ENCODE measurements at regions not wholly inside any gene's neighbourhood (a gene's known extent, or its start where the extent isn't known, plus 50 kb on each side); places are given as distances from the start of the nearest gene placed in this dataset.
"Not testable (repeated sequence)": the region's sequence is repeated elsewhere in the genome, so short reads cannot be mapped to it uniquely, and the experiment has no call there.

- Mint-ChIP-seq H3K9me3 (ENCODE audit: unreplicated experiment) (no peaks in the 10 kb centered on the region), H3K27me3 (ENCODE audit: unreplicated experiment) (no peaks in the 10 kb centered on the region), H3K4me3 (ENCODE audit: unreplicated experiment) (no peak overlapping the region), H3K27ac (ENCODE audit: unreplicated experiment) (no peak overlapping the region), H3K4me1 (ENCODE audit: unreplicated experiment) (no peaks in the 10 kb centered on the region), H3K36me3 (ENCODE audit: low read depth, unreplicated experiment) (no peaks in the 10 kb centered on the region)
- TF ChIP-seq CTCF (IDR thresholded peaks at IDR 0.05; ENCODE audit: unreplicated experiment): no peak
- peak; percentile 4 for DNase-seq (ENCODE audit: low spot score)
These were observed 204.4 kb downstream of the OTOL1 start for GRCh38 chr3:161700998-161701397.

GRCh38 chr3:161707253-161707652 is 210.6 kb downstream of the OTOL1 start:
- not testable (repeated sequence) for H3K27me3 Mint-ChIP-seq (ENCODE audit: unreplicated experiment); H3K36me3 Mint-ChIP-seq (ENCODE audit: low read depth, unreplicated experiment); H3K4me3 Mint-ChIP-seq (ENCODE audit: unreplicated experiment); DNase-seq (ENCODE audit: low spot score); H3K9me3 Mint-ChIP-seq (ENCODE audit: unreplicated experiment); H3K27ac Mint-ChIP-seq (ENCODE audit: unreplicated experiment); H3K4me1 Mint-ChIP-seq (ENCODE audit: unreplicated experiment)

GRCh38 chr3:161713731-161714130 is 217.1 kb downstream of the OTOL1 start:
- H3K36me3 Mint-ChIP-seq (ENCODE audit: low read depth, unreplicated experiment): no peaks in the 10 kb centered on the region
- no peak overlapping the region for H3K4me3 Mint-ChIP-seq (ENCODE audit: unreplicated experiment)
- no peak for TF ChIP-seq CTCF (IDR thresholded peaks at IDR 0.05; ENCODE audit: unreplicated experiment)
- H3K9me3 Mint-ChIP-seq (ENCODE audit: unreplicated experiment): no peaks in the 10 kb centered on the region
- no peak overlapping the region for H3K27ac Mint-ChIP-seq (ENCODE audit: unreplicated experiment)
- DNase-seq (ENCODE audit: low spot score): no peak
- no peaks in the 10 kb centered on the region for H3K4me1 Mint-ChIP-seq (ENCODE audit: unreplicated experiment)
- peaks cover 3% of the 10 kb centered on the region for H3K27me3 Mint-ChIP-seq (ENCODE audit: unreplicated experiment)

- TF ChIP-seq CTCF (IDR thresholded peaks at IDR 0.05; ENCODE audit: unreplicated experiment): no peak
These were observed 235.4 kb downstream of the OTOL1 start for GRCh38 chr3:161731968-161732367.

GRCh38 chr3:161737171-161737570 is 240.6 kb downstream of the OTOL1 start:
- Mint-ChIP-seq H3K27me3 (ENCODE audit: unreplicated experiment) (no peaks in the 10 kb centered on the region), H3K36me3 (ENCODE audit: low read depth, unreplicated experiment) (no peaks in the 10 kb centered on the region), H3K4me3 (ENCODE audit: unreplicated experiment) (no peak overlapping the region), H3K4me1 (ENCODE audit: unreplicated experiment) (no peaks in the 10 kb centered on the region), H3K27ac (ENCODE audit: unreplicated experiment) (no peak overlapping the region), H3K9me3 (ENCODE audit: unreplicated experiment) (no peaks in the 10 kb centered on the region)
- no peak for TF ChIP-seq CTCF (IDR thresholded peaks at IDR 0.05; ENCODE audit: unreplicated experiment)
- DNase-seq (ENCODE audit: low spot score): no peak

More at GRCh38 chr3:161731968-161732367, 235.4 kb downstream of the OTOL1 start:
- Mint-ChIP-seq H3K27me3 (ENCODE audit: unreplicated experiment) (no peaks in the 10 kb centered on the region), H3K27ac (ENCODE audit: unreplicated experiment) (no peak overlapping the region), H3K9me3 (ENCODE audit: unreplicated experiment) (no peaks in the 10 kb centered on the region), H3K36me3 (ENCODE audit: low read depth, unreplicated experiment) (no peaks in the 10 kb centered on the region), H3K4me3 (ENCODE audit: unreplicated experiment) (no peak overlapping the region), H3K4me1 (ENCODE audit: unreplicated experiment) (no peaks in the 10 kb centered on the region)
- DNase-seq (ENCODE audit: low spot score): no peak

GRCh38 chr3:161740421-161740820 is 243.8 kb downstream of the OTOL1 start:
- no peaks in the 10 kb centered on the region for H3K36me3 Mint-ChIP-seq (ENCODE audit: low read depth, unreplicated experiment)
- no peak for DNase-seq (ENCODE audit: low spot score)
- H3K27me3 Mint-ChIP-seq (ENCODE audit: unreplicated experiment): no peaks in the 10 kb centered on the region
- H3K27ac Mint-ChIP-seq (ENCODE audit: unreplicated experiment): no peak overlapping the region
- H3K4me1 Mint-ChIP-seq (ENCODE audit: unreplicated experiment): no peaks in the 10 kb centered on the region
- H3K4me3 Mint-ChIP-seq (ENCODE audit: unreplicated experiment): no peak overlapping the region
- H3K9me3 Mint-ChIP-seq (ENCODE audit: unreplicated experiment): no peaks in the 10 kb centered on the region
- TF ChIP-seq CTCF (IDR thresholded peaks at IDR 0.05; ENCODE audit: unreplicated experiment): no peak
